HL-60 (cell line): ENCODE measurements at regions not wholly inside any gene's neighbourhood (a gene's known extent, or its start where the extent isn't known, plus 50 kb on each side); places are given as distances from the start of the nearest gene placed in this dataset.

Experiments
- DNase-seq, 2 experiments: peaks; one replicate each; pipeline ENCODE4 v3.0.0-alpha.2; 2010 to 2020; ENCODE audit warnings: low read depth in 1 of 2, low spot score in 1 of 2
- H3K27ac ChIP-seq: fragments of 250-450 bp; sonication (Bioruptor Pico); replicated peaks from 2 replicates; pipeline ENCODE4 v1.5.1; 2020; ENCODE audit warnings: mild to moderate bottlenecking, moderate library complexity
- H3K27me3 ChIP-seq: fragments of 250-450 bp; sonication (Bioruptor Pico); 2 replicates; pipeline ENCODE4 v1.5.1; 2021; ENCODE audit warnings: mild to moderate bottlenecking, moderate library complexity; ENCODE audit not compliant: insufficient read depth, poor library complexity, severe bottlenecking
- H3K4me3 ChIP-seq: replicated peaks from 2 replicates; pipeline ENCODE4 v1.5.1; 2011; ENCODE audit warnings: mild to moderate bottlenecking, control low read depth, low read length; ENCODE audit not compliant: insufficient read depth
- CTCF ChIP-seq: IDR thresholded peaks from one replicate; pipeline ENCODE4 v1.5.1; 2011; ENCODE audit warnings: low read length, control low read depth, inconsistent platforms; ENCODE audit not compliant: insufficient read depth
- GABPA ChIP-seq: IDR thresholded peaks from 2 replicates; pipeline ENCODE4 v1.6.1; 2012; ENCODE audit warnings: low read depth
- POLR2AphosphoS5 ChIP-seq: IDR thresholded peaks from 2 replicates; pipeline ENCODE4 v1.6.1; 2012; ENCODE audit warnings: low read depth
- REST ChIP-seq: IDR thresholded peaks from 2 replicates; pipeline ENCODE4 v1.6.1; 2012; ENCODE audit warnings: low read depth; ENCODE audit not compliant: insufficient replicate concordance
- SPI1 ChIP-seq: IDR thresholded peaks from 2 replicates; pipeline ENCODE4 v1.6.1; 2012; ENCODE audit warnings: low read depth, mild to moderate bottlenecking, borderline replicate concordance

GRCh38 chr15:47332481-47332880 is 384.8 kb upstream of the SEMA6D start:
- no peak overlapping the region for H3K4me3 ChIP-seq
- TF ChIP-seq GABPA = no peak
- no peak for TF ChIP-seq CTCF
- no peak for DNase-seq
- H3K27me3 ChIP-seq = no peaks in the 10 kb centered on the region
- no peak overlapping the region for H3K27ac ChIP-seq

GRCh38 chr15:47333734-47334133 is 383.6 kb upstream of the SEMA6D start:
- H3K4me3 ChIP-seq = no peak overlapping the region
- no peak overlapping the region for H3K27ac ChIP-seq
- H3K27me3 ChIP-seq = no peaks in the 10 kb centered on the region
- no peak for TF ChIP-seq SPI1
- no peak for TF ChIP-seq CTCF
- DNase-seq = no peak

GRCh38 chr15:47334805-47335535 is 382.3 kb upstream of the SEMA6D start:
- no peak overlapping the region for H3K27ac ChIP-seq
- H3K4me3 ChIP-seq = no peak overlapping the region
- no peak for DNase-seq
- TF ChIP-seq POLR2AphosphoS5 (no peak), REST (no peak), SPI1 (no peak), GABPA (no peak), CTCF (no peak)
- no peaks in the 10 kb centered on the region for H3K27me3 ChIP-seq

- no peak for TF ChIP-seq POLR2AphosphoS5
- TF ChIP-seq SPI1 = no peak
- TF ChIP-seq GABPA = no peak
- TF ChIP-seq REST = no peak
- no peak for TF ChIP-seq CTCF
- Histone ChIP-seq H3K27ac (no peak overlapping the region), H3K27me3 (no peaks in the 10 kb centered on the region), H3K4me3 (no peak overlapping the region)
- DNase-seq = no peak
Observed at GRCh38 chr15:47337106-47337505, 380.2 kb upstream of the SEMA6D start.
